Esophagus (tissue), 2 donors: ENCODE measurements at regions not wholly inside any gene's neighbourhood (a gene's known extent, or its start where the extent isn't known, plus 50 kb on each side); places are given as distances from the start of the nearest gene placed in this dataset.

Source experiments
- H3K27ac ChIP-seq, 2 donors: one replicate each; pipeline ENCODE4 v1.5.1; 2013; ENCODE audit warnings: low read depth in 2 of 2, mild to moderate bottlenecking in 2 of 2, inconsistent platforms in 1 of 2, low read length in 1 of 2, moderate library complexity in 1 of 2
- H3K27me3 ChIP-seq, 2 donors: one replicate each; pipeline ENCODE4 v1.6.1; 2013; ENCODE audit warnings: low read length in 2 of 2, control low read depth in 1 of 2, mild to moderate bottlenecking in 1 of 2; ENCODE audit not compliant: insufficient read depth in 2 of 2, control insufficient read depth in 1 of 2
- H3K36me3 ChIP-seq, 2 donors: one replicate each; pipeline ENCODE4 v1.6.1; 2013; ENCODE audit warnings: low read length in 1 of 2; ENCODE audit not compliant: control insufficient read depth in 2 of 2, insufficient read depth in 2 of 2
- H3K4me1 ChIP-seq, 2 donors: one replicate each; pipeline ENCODE4 v1.6.1; 2013; ENCODE audit warnings: low read length in 1 of 2; ENCODE audit not compliant: control insufficient read depth in 2 of 2, insufficient read depth in 2 of 2
- H3K4me3 ChIP-seq, 2 donors: one replicate each; pipeline ENCODE4 v1.5.1; 2013; ENCODE audit warnings: low read length in 2 of 2, mild to moderate bottlenecking in 2 of 2, low read depth in 1 of 2, moderate library complexity in 1 of 2
- H3K9me3 ChIP-seq, 2 donors: one replicate each; pipeline ENCODE4 v1.6.1; 2013; ENCODE audit warnings: mild to moderate bottlenecking in 2 of 2, low read depth in 1 of 2, low read length in 1 of 2, moderate library complexity in 1 of 2; ENCODE audit not compliant: control insufficient read depth in 2 of 2, insufficient read depth in 1 of 2
- WGBS, 2 donors: extraction: QIAGEN DNeasy Blood & Tissue Kit; methylation state at CpG; one replicate each; pipeline ENCODE4 v1.1.7; 2013; 5-methylcytosine and 5-hydroxymethylcytosine counted together
- donor health status: healthy with polysubstance abuse.
- donor health status: Bipolar disorder and iron deficiency.

GRCh38 chr13:76019421-76020044 lies 383.4 kb downstream of the LMO7 start:
- 83 to 84% methylated on average over 21 of the region's 21 CpGs for WGBS, 2 donors
- no peaks in the 10 kb centered on the region for H3K4me1 ChIP-seq
- H3K4me3 ChIP-seq: no peak overlapping the region
- no peaks in the 10 kb centered on the region for H3K36me3 ChIP-seq
- no peaks in the 10 kb centered on the region for H3K27me3 ChIP-seq
- no peak overlapping the region for H3K27ac ChIP-seq
- H3K9me3 ChIP-seq: no peaks in the 10 kb centered on the region

GRCh38 chr13:76017861-76018556 lies 381.9 kb downstream of the LMO7 start:
- H3K27me3 ChIP-seq: no peaks in the 10 kb centered on the region
- H3K4me3 ChIP-seq: no peak overlapping the region
- no peaks in the 10 kb centered on the region for H3K4me1 ChIP-seq
- WGBS, 2 donors: 90 to 97% methylated on average over 5 of the region's 5 CpGs
- H3K36me3 ChIP-seq: no peaks in the 10 kb centered on the region
- H3K27ac ChIP-seq: no peak overlapping the region
- no peaks in the 10 kb centered on the region for H3K9me3 ChIP-seq

- WGBS, 2 donors: 90 to 93% methylated on average over 3 of the region's 3 CpGs
Measured at GRCh38 chr13:76016799-76017400, 380.8 kb downstream of the LMO7 start.

GRCh38 chr13:76014406-76015318 lies 378.5 kb downstream of the LMO7 start:
- H3K36me3 ChIP-seq: no peaks in the 10 kb centered on the region
- H3K27me3 ChIP-seq: no peaks in the 10 kb centered on the region
- no peaks in the 10 kb centered on the region for H3K4me1 ChIP-seq
- no peaks in the 10 kb centered on the region for H3K9me3 ChIP-seq
- 44 to 45% methylated on average over 5 of the region's 5 CpGs for WGBS, 2 donors
- peak overlapping the region in 1 of 2 donors; percentile 39 for H3K27ac ChIP-seq
- H3K4me3 ChIP-seq: no peak overlapping the region

More at GRCh38 chr13:76016799-76017400, 380.8 kb downstream of the LMO7 start:
- no peak overlapping the region for H3K27ac ChIP-seq
- H3K4me3 ChIP-seq: no peak overlapping the region
- H3K4me1 ChIP-seq: no peaks in the 10 kb centered on the region
- H3K27me3 ChIP-seq: no peaks in the 10 kb centered on the region
- H3K36me3 ChIP-seq: no peaks in the 10 kb centered on the region
- no peaks in the 10 kb centered on the region for H3K9me3 ChIP-seq

- H3K4me3 ChIP-seq: no peak overlapping the region
- H3K36me3 ChIP-seq: no peaks in the 10 kb centered on the region
- H3K27ac ChIP-seq: no peak overlapping the region
- 43 to 53% methylated on average over 2 of the region's 2 CpGs for WGBS, 2 donors
- H3K9me3 ChIP-seq: no peaks in the 10 kb centered on the region
- H3K27me3 ChIP-seq: no peaks in the 10 kb centered on the region
- H3K4me1 ChIP-seq: no peaks in the 10 kb centered on the region
Measured at GRCh38 chr13:76012091-76012721, 376.1 kb downstream of the LMO7 start.

GRCh38 chr13:76009267-76009890 lies 373.2 kb downstream of the LMO7 start:
- Histone ChIP-seq H3K4me1 (no peaks in the 10 kb centered on the region), H3K27ac (no peak overlapping the region), H3K4me3 (no peak overlapping the region), H3K36me3 (no peaks in the 10 kb centered on the region), H3K9me3 (no peaks in the 10 kb centered on the region), H3K27me3 (no peaks in the 10 kb centered on the region)
- 80 to 85% methylated on average over 2 of the region's 2 CpGs for WGBS, 2 donors

GRCh38 chr13:76004416-76004815 lies 368.3 kb downstream of the LMO7 start:
- 61 to 73% methylated on average over 2 of the region's 2 CpGs for WGBS, 2 donors

GRCh38 chr13:76000131-76000530 lies 364.0 kb downstream of the LMO7 start:
- Histone ChIP-seq H3K4me3 (no peak overlapping the region), H3K36me3 (no peaks in the 10 kb centered on the region), H3K27ac (no peak overlapping the region), H3K9me3 (no peaks in the 10 kb centered on the region), H3K4me1 (no peaks in the 10 kb centered on the region), H3K27me3 (no peaks in the 10 kb centered on the region)
- 48 to 58% methylated on average over 1 of the region's 1 CpG for WGBS, 2 donors

More at GRCh38 chr13:76004416-76004815, 368.3 kb downstream of the LMO7 start:
- Histone ChIP-seq H3K4me3 (no peak overlapping the region), H3K9me3 (no peaks in the 10 kb centered on the region), H3K4me1 (no peaks in the 10 kb centered on the region), H3K36me3 (no peaks in the 10 kb centered on the region), H3K27me3 (no peaks in the 10 kb centered on the region), H3K27ac (no peak overlapping the region)
